Breast epithelium (tissue), 3 donors: ENCODE measurements at regions not wholly inside any gene's neighbourhood (a gene's known extent, or its start where the extent isn't known, plus 50 kb on each side); places are given as distances from the start of the nearest gene placed in this dataset.

Experiments
- POLR2A ChIP-seq: fragments of 450-650 bp; IDR thresholded peaks from one replicate; pipeline ENCODE4 v1.6.1; 2016; ENCODE audit warnings: antibody characterized with exemption, mild to moderate bottlenecking, moderate library complexity
- POLR2AphosphoS5 ChIP-seq, 3 donors: sonication (generic); formaldehyde crosslinking; IDR thresholded peaks; one replicate each; pipeline ENCODE4 v1.6.1; 2017; ENCODE audit warnings: antibody characterized with exemption in 3 of 3
- TF ChIP-seq, protein P1 (sequence below), 3 donors: fragments of 450-650 bp; IDR thresholded peaks; one replicate each; pipeline ENCODE4 v1.5.1; 2016 to 2017; ENCODE audit warnings: antibody characterized with exemption in 3 of 3, mild to moderate bottlenecking in 3 of 3, moderate library complexity in 3 of 3

DNA sequence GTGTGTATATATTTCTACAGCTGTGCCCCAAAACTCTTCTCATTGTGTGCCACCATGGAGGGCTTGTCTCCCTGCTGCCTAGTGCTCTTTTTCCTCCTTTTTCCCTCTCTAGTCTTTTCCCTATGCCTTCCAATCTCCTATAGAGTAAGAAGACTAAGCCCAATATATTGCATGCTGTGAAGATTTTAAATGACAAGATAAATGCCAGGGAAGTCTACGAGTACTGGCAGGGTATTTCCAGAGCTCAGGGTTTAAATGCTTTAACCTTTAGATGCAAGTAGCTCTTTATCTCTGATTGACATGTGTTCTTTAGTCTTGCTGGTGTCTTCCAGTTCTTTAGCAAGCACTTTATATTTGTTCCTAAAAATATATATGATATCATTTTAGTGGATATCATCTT, 200.7 kb downstream of the SLITRK1 start:
- TF ChIP-seq, protein P1, sequence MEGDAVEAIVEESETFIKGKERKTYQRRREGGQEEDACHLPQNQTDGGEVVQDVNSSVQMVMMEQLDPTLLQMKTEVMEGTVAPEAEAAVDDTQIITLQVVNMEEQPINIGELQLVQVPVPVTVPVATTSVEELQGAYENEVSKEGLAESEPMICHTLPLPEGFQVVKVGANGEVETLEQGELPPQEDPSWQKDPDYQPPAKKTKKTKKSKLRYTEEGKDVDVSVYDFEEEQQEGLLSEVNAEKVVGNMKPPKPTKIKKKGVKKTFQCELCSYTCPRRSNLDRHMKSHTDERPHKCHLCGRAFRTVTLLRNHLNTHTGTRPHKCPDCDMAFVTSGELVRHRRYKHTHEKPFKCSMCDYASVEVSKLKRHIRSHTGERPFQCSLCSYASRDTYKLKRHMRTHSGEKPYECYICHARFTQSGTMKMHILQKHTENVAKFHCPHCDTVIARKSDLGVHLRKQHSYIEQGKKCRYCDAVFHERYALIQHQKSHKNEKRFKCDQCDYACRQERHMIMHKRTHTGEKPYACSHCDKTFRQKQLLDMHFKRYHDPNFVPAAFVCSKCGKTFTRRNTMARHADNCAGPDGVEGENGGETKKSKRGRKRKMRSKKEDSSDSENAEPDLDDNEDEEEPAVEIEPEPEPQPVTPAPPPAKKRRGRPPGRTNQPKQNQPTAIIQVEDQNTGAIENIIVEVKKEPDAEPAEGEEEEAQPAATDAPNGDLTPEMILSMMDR (IDR thresholded peaks at IDR 0.05), result no peak
- TF ChIP-seq POLR2A (no peak), POLR2AphosphoS5 (IDR thresholded peaks at IDR 0.05) (no peak)
